ENCODE measurements at regions not wholly inside any gene's neighbourhood (a gene's known extent, or its start where the extent isn't known, plus 50 kb on each side); places are given as distances from the start of the nearest gene placed in this dataset.

DNA sequence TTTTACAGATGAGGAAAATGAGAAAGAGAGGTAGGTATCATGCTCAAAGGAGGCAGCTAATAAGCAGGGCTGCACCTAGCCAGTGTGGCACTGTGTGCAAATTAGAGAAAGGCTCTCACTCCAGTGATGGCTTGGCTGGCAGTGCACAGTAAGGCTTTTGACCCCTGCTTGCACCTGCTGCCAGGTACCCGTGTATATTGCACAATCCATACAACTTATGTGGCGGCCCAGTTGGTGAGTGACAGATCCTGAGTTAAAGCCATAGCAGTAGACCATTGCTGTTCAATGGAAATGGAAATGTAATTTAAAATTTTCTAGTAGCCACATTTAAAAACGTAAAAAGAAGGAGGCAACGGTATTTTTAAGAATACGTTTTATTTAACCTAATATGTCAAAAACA, 266.4 kb upstream of the AZI2 start:
- no peak overlapping the region for H3K4me2 ChIP-seq (replicated peaks; ENCODE audit: extremely low read depth, low read length, poor library complexity, severe bottlenecking)
- H3K9ac ChIP-seq (ENCODE audit: insufficient read depth, low read length, poor library complexity, severe bottlenecking) = no peak overlapping the region
- no peaks in the 10 kb centered on the region for H3K36me3 ChIP-seq (replicated peaks in 1 of 2; ENCODE audit: control insufficient read depth in 1 of 2, insufficient read depth in 2 of 2, low read length in 2 of 2)
- H3K4me1 ChIP-seq (ENCODE audit: control insufficient read depth in 1 of 2, insufficient read depth in 2 of 2, low read length in 2 of 2) = no peaks in the 10 kb centered on the region
- H3K79me2 ChIP-seq (ENCODE audit: insufficient read depth, low read length) = no peaks in the 10 kb centered on the region
- Mint-ChIP-seq H3K27ac (no peak overlapping the region), H3K9me3 (peaks cover 0 to 8% (median 4%) of the 10 kb centered on the region in 7 donors), H3K4me1 (no peaks in the 10 kb centered on the region), H3K36me3 (no peaks in the 10 kb centered on the region), H3K27me3 (ENCODE audit: low read depth in 3 of 3) (peaks cover 0 to 2% (median 0%) of the 10 kb centered on the region in 3 donors), H3K4me3 (no peak overlapping the region)
- no CpG with 5 or more reads among the region's 5 CpGs for WGBS (ENCODE audit: insufficient coverage)
- H3K27me3 ChIP-seq (ENCODE audit: control insufficient read depth in 2 of 2, insufficient read depth in 2 of 2, low read length in 2 of 2) = no peaks in the 10 kb centered on the region
- TF ChIP-seq, protein P1, sequence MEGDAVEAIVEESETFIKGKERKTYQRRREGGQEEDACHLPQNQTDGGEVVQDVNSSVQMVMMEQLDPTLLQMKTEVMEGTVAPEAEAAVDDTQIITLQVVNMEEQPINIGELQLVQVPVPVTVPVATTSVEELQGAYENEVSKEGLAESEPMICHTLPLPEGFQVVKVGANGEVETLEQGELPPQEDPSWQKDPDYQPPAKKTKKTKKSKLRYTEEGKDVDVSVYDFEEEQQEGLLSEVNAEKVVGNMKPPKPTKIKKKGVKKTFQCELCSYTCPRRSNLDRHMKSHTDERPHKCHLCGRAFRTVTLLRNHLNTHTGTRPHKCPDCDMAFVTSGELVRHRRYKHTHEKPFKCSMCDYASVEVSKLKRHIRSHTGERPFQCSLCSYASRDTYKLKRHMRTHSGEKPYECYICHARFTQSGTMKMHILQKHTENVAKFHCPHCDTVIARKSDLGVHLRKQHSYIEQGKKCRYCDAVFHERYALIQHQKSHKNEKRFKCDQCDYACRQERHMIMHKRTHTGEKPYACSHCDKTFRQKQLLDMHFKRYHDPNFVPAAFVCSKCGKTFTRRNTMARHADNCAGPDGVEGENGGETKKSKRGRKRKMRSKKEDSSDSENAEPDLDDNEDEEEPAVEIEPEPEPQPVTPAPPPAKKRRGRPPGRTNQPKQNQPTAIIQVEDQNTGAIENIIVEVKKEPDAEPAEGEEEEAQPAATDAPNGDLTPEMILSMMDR (IDR thresholded peaks at IDR 0.05) = no peak
- no peak overlapping the region for H3K27ac ChIP-seq (ENCODE audit: low read depth in 1 of 2, low read length in 2 of 2)
- intact Hi-C loops (cut with micrococcal nuclease) = no loop called here
- no peak for DNase-seq
- H3K9me3 ChIP-seq (replicated peaks in 1 of 2; ENCODE audit: control insufficient read depth in 1 of 2, insufficient read depth in 1 of 2, low read length in 2 of 2) = no peaks in the 10 kb centered on the region
- no peaks in the 10 kb centered on the region for H4K20me1 ChIP-seq (ENCODE audit: insufficient read depth, low read length)
- H2AFZ ChIP-seq (ENCODE audit: insufficient read depth, low read depth, low read length, poor library complexity, severe bottlenecking) = no peak overlapping the region
- no peak overlapping the region for H3K4me3 ChIP-seq (replicated peaks in 1 of 3; ENCODE audit: low read depth in 2 of 3, low read length in 3 of 3)

GRCh38 chr3:28615971-28616370, 267.3 kb upstream of the AZI2 start:
- Mint-ChIP-seq H3K4me3 (no peak overlapping the region), H3K27me3 (ENCODE audit: low read depth in 3 of 3) (peaks cover 0 to 2% (median 0%) of the 10 kb centered on the region in 3 donors), H3K4me1 (no peaks in the 10 kb centered on the region), H3K27ac (no peak overlapping the region), H3K36me3 (no peaks in the 10 kb centered on the region), H3K9me3 (peaks cover 2 to 10% (median 7%) of the 10 kb centered on the region in 7 donors)
- no peaks in the 10 kb centered on the region for H3K4me1 ChIP-seq (ENCODE audit: control insufficient read depth in 1 of 2, insufficient read depth in 2 of 2, low read length in 2 of 2)
- no peak overlapping the region for H3K4me3 ChIP-seq (replicated peaks in 1 of 3; ENCODE audit: low read depth in 2 of 3, low read length in 3 of 3)
- H2AFZ ChIP-seq (ENCODE audit: insufficient read depth, low read depth, low read length, poor library complexity, severe bottlenecking) = no peak overlapping the region
- no peak overlapping the region for H3K4me2 ChIP-seq (replicated peaks; ENCODE audit: extremely low read depth, low read length, poor library complexity, severe bottlenecking)
- DNase-seq = no peak
- no peaks in the 10 kb centered on the region for H3K9me3 ChIP-seq (replicated peaks in 1 of 2; ENCODE audit: control insufficient read depth in 1 of 2, insufficient read depth in 1 of 2, low read length in 2 of 2)
- intact Hi-C loops (cut with micrococcal nuclease) = no loop called here
- no peak overlapping the region for H3K9ac ChIP-seq (ENCODE audit: insufficient read depth, low read length, poor library complexity, severe bottlenecking)
- no peaks in the 10 kb centered on the region for H3K36me3 ChIP-seq (replicated peaks in 1 of 2; ENCODE audit: control insufficient read depth in 1 of 2, insufficient read depth in 2 of 2, low read length in 2 of 2)
- WGBS (ENCODE audit: insufficient coverage) = no CpG with 5 or more reads among the region's 2 CpGs
- no peaks in the 10 kb centered on the region for H3K79me2 ChIP-seq (ENCODE audit: insufficient read depth, low read length)
- no peaks in the 10 kb centered on the region for H4K20me1 ChIP-seq (ENCODE audit: insufficient read depth, low read length)
- H3K27ac ChIP-seq (ENCODE audit: low read depth in 1 of 2, low read length in 2 of 2) = no peak overlapping the region
- TF ChIP-seq, protein P1 (IDR thresholded peaks at IDR 0.05) = no peak
- no peaks in the 10 kb centered on the region for H3K27me3 ChIP-seq (ENCODE audit: control insufficient read depth in 2 of 2, insufficient read depth in 2 of 2, low read length in 2 of 2)

Measured in CD14-positive monocyte (primary cell).